Testis (tissue), 2 donors: ENCODE measurements at regions not wholly inside any gene's neighbourhood (a gene's known extent, or its start where the extent isn't known, plus 50 kb on each side); places are given as distances from the start of the nearest gene placed in this dataset.

ENCODE experiments used
- DNase-seq: peaks from one replicate; pipeline ENCODE4 v3.0.0-alpha.2; 2019
- H3K27ac ChIP-seq, 2 donors: fragments of 200-600 bp; sonication (generic); one replicate each; pipeline ENCODE4 v1.5.1; 2019
- H3K27me3 ChIP-seq: fragments of 200-600 bp; sonication (generic); one replicate; pipeline ENCODE4 v1.5.1; 2019
- H3K36me3 ChIP-seq: fragments of 200-600 bp; sonication (generic); one replicate; pipeline ENCODE4 v1.5.1; 2017; ENCODE audit warnings: low read depth; ENCODE audit errors: missing control alignments
- H3K4me1 ChIP-seq: fragments of 200-600 bp; sonication (generic); one replicate; pipeline ENCODE4 v1.5.1; 2019
- H3K4me3 ChIP-seq, 2 donors: fragments of 200-600 bp; sonication (generic); one replicate each; pipeline ENCODE4 v1.5.1; 2017 to 2019
- H3K9me3 ChIP-seq: fragments of 200-600 bp; sonication (generic); one replicate; pipeline ENCODE4 v1.5.1; 2017
- CTCF ChIP-seq, 3 experiments: fragments of 450-650 bp in 2 of 3; fragments of 200-600 bp in 1 of 3; sonication (generic) in 1 of 3; IDR thresholded peaks; one replicate each; pipeline ENCODE4 v1.5.1; 2016 to 2019; ENCODE audit warnings: antibody characterized with exemption in 3 of 3, mild to moderate bottlenecking in 2 of 3, moderate library complexity in 1 of 3
- POLR2A ChIP-seq: fragments of 450-650 bp; IDR thresholded peaks from one replicate; pipeline ENCODE4 v1.6.1; 2017; ENCODE audit warnings: antibody characterized with exemption, mild to moderate bottlenecking, moderate library complexity
- WGBS, 2 donors: methylation state at CpG; one replicate each; pipeline ENCODE4 v1.1.5; 2018; 5-methylcytosine and 5-hydroxymethylcytosine counted together
- intact Hi-C: fragments of 100-400 bp; cut with DNase I; formaldehyde crosslinking; loops from one replicate; pipeline ENCODE4 v1.15.1; 2023; ENCODE audit warnings: low total_unique reads

GRCh38 chr4:112767386-112767785 is 130.4 kb downstream of the LARP7 start:
- WGBS, 2 donors: 95 to 96% methylated on average over 6 of the region's 6 CpGs
- Histone ChIP-seq H3K9me3 (no peaks in the 10 kb centered on the region), H3K27ac (no peak overlapping the region), H3K4me3 (no peak overlapping the region), H3K27me3 (no peaks in the 10 kb centered on the region), H3K36me3 (no peaks in the 10 kb centered on the region), H3K4me1 (peaks cover 2% of the 10 kb centered on the region)
- intact Hi-C loops: loop anchor here (10.0 kb wide), 2 partner anchors 133 to 177 kb away; partner anchors contain the start of genes LARP7 and ZGRF1
- no peak for TF ChIP-seq POLR2A
- TF ChIP-seq CTCF (IDR thresholded peaks at IDR 0.05): no peak
- DNase-seq: no peak

GRCh38 chr4:112770114-112770513 is 133.2 kb downstream of the LARP7 start:
- no peak for TF ChIP-seq POLR2A
- TF ChIP-seq CTCF (IDR thresholded peaks at IDR 0.05): no peak
- no peaks in the 10 kb centered on the region for H3K36me3 ChIP-seq
- no peaks in the 10 kb centered on the region for H3K27me3 ChIP-seq
- H3K4me1 ChIP-seq: peaks cover 2% of the 10 kb centered on the region
- no peak overlapping the region for H3K4me3 ChIP-seq
- 67 to 87% methylated on average over 5 of the region's 5 CpGs for WGBS, 2 donors
- DNase-seq: no peak
- no peak overlapping the region for H3K27ac ChIP-seq
- no peaks in the 10 kb centered on the region for H3K9me3 ChIP-seq
- intact Hi-C loops: no loop called here

GRCh38 chr4:112775801-112776200 is 138.9 kb downstream of the LARP7 start:
- intact Hi-C loops: no loop called here
- TF ChIP-seq CTCF (IDR thresholded peaks at IDR 0.05): no peak
- Histone ChIP-seq H3K27me3 (no peaks in the 10 kb centered on the region), H3K36me3 (no peaks in the 10 kb centered on the region), H3K4me1 (no peaks in the 10 kb centered on the region), H3K4me3 (no peak overlapping the region), H3K27ac (no peak overlapping the region), H3K9me3 (no peaks in the 10 kb centered on the region)
- no peak for DNase-seq
- WGBS, 2 donors: 82 to 88% methylated on average over 7 of the region's 7 CpGs

- Histone ChIP-seq H3K4me1 (no peaks in the 10 kb centered on the region), H3K27ac (no peak overlapping the region), H3K4me3 (no peak overlapping the region), H3K36me3 (no peaks in the 10 kb centered on the region), H3K27me3 (no peaks in the 10 kb centered on the region), H3K9me3 (no peaks in the 10 kb centered on the region)
- intact Hi-C loops: no loop called here
- WGBS, 2 donors: 77 to 90% methylated on average over 1 of the region's 1 CpG
- TF ChIP-seq POLR2A (no peak), CTCF (IDR thresholded peaks at IDR 0.05) (no peak)
- DNase-seq: no peak
Measured at GRCh38 chr4:112776535-112776934, 139.6 kb downstream of the LARP7 start.

GRCh38 chr4:112778520-112778919 is 141.6 kb downstream of the LARP7 start:
- Histone ChIP-seq H3K9me3 (no peaks in the 10 kb centered on the region), H3K27me3 (no peaks in the 10 kb centered on the region), H3K4me3 (no peak overlapping the region), H3K27ac (no peak overlapping the region), H3K36me3 (no peaks in the 10 kb centered on the region), H3K4me1 (no peaks in the 10 kb centered on the region)
- TF ChIP-seq POLR2A (no peak), CTCF (IDR thresholded peaks at IDR 0.05) (no peak)
- WGBS, 2 donors: 74 to 90% methylated on average over 7 of the region's 7 CpGs
- intact Hi-C loops: no loop called here
- no peak for DNase-seq
